ENCODE measurements at regions not wholly inside any gene's neighbourhood (a gene's known extent, or its start where the extent isn't known, plus 50 kb on each side); places are given as distances from the start of the nearest gene placed in this dataset.

- Histone ChIP-seq H3K9ac (ENCODE audit: low read depth, low read length, poor library complexity, severe bottlenecking) (no peak overlapping the region), H3K4me3 (ENCODE audit: low read length, poor library complexity, severe bottlenecking) (no peak overlapping the region), H3K79me2 (ENCODE audit: insufficient read depth, low read length) (no peaks in the 10 kb centered on the region), H3K36me3 (ENCODE audit: insufficient read depth, low read length) (no peaks in the 10 kb centered on the region), H3K27me3 (ENCODE audit: insufficient read depth, low read length, poor library complexity, severe bottlenecking) (no peaks in the 10 kb centered on the region), H3K9me3 (ENCODE audit: insufficient read depth, low read depth, low read length) (no peaks in the 10 kb centered on the region), H2AFZ (ENCODE audit: low read length) (no peak overlapping the region; the same call in 1 of the 2 replicates), H3F3A (ENCODE audit: low read depth) (no peaks in the 10 kb centered on the region), H3K4me2 (ENCODE audit: low read depth, low read length, poor library complexity, severe bottlenecking) (no peak overlapping the region), H3K4me1 (ENCODE audit: insufficient read depth, low read length, poor library complexity, severe bottlenecking) (peaks cover 6% of the 10 kb centered on the region), H4K20me1 (ENCODE audit: insufficient read depth, low read length, poor library complexity, severe bottlenecking) (no peaks in the 10 kb centered on the region), H3K9me2 (replicated peaks; ENCODE audit: low read depth, low read length) (no peaks in the 10 kb centered on the region)
- TF ChIP-seq, protein P1, sequence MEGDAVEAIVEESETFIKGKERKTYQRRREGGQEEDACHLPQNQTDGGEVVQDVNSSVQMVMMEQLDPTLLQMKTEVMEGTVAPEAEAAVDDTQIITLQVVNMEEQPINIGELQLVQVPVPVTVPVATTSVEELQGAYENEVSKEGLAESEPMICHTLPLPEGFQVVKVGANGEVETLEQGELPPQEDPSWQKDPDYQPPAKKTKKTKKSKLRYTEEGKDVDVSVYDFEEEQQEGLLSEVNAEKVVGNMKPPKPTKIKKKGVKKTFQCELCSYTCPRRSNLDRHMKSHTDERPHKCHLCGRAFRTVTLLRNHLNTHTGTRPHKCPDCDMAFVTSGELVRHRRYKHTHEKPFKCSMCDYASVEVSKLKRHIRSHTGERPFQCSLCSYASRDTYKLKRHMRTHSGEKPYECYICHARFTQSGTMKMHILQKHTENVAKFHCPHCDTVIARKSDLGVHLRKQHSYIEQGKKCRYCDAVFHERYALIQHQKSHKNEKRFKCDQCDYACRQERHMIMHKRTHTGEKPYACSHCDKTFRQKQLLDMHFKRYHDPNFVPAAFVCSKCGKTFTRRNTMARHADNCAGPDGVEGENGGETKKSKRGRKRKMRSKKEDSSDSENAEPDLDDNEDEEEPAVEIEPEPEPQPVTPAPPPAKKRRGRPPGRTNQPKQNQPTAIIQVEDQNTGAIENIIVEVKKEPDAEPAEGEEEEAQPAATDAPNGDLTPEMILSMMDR (conservative IDR thresholded peaks at IDR 0.05; ENCODE audit: low read length): peak; percentile 54
- no peak for TF ChIP-seq EZH2phosphoT487 (IDR thresholded peaks at IDR 0.05; ENCODE audit: borderline replicate concordance)
Measured at GRCh38 chrX:104343428-104344129, 88.8 kb upstream of the ESX1 start.

- Histone ChIP-seq H3K4me2 (ENCODE audit: low read depth, low read length, poor library complexity, severe bottlenecking) (no peak overlapping the region), H2AFZ (ENCODE audit: low read length) (no peak overlapping the region), H3K36me3 (ENCODE audit: insufficient read depth, low read length) (no peaks in the 10 kb centered on the region), H3F3A (ENCODE audit: low read depth) (no peaks in the 10 kb centered on the region), H4K20me1 (ENCODE audit: insufficient read depth, low read length, poor library complexity, severe bottlenecking) (no peaks in the 10 kb centered on the region), H3K27me3 (ENCODE audit: insufficient read depth, low read length, poor library complexity, severe bottlenecking) (no peaks in the 10 kb centered on the region), H3K9ac (ENCODE audit: low read depth, low read length, poor library complexity, severe bottlenecking) (no peak overlapping the region), H3K9me3 (ENCODE audit: insufficient read depth, low read depth, low read length) (no peaks in the 10 kb centered on the region), H3K79me2 (ENCODE audit: insufficient read depth, low read length) (no peaks in the 10 kb centered on the region), H3K9me2 (replicated peaks; ENCODE audit: low read depth, low read length) (no peaks in the 10 kb centered on the region), H3K4me1 (ENCODE audit: insufficient read depth, low read length, poor library complexity, severe bottlenecking) (no peaks in the 10 kb centered on the region), H3K4me3 (ENCODE audit: low read length, poor library complexity, severe bottlenecking) (no peak overlapping the region)
- TF ChIP-seq, protein P1 (conservative IDR thresholded peaks at IDR 0.05; ENCODE audit: low read length): no peak
- TF ChIP-seq EZH2phosphoT487 (IDR thresholded peaks at IDR 0.05; ENCODE audit: borderline replicate concordance): no peak
Measured at GRCh38 chrX:104342065-104342464, 87.3 kb upstream of the ESX1 start.

- Histone ChIP-seq H3K4me3 (ENCODE audit: low read length, poor library complexity, severe bottlenecking) (no peak overlapping the region), H3K4me2 (ENCODE audit: low read depth, low read length, poor library complexity, severe bottlenecking) (no peak overlapping the region), H3K9me2 (replicated peaks; ENCODE audit: low read depth, low read length) (no peaks in the 10 kb centered on the region), H3K27me3 (ENCODE audit: insufficient read depth, low read length, poor library complexity, severe bottlenecking) (no peaks in the 10 kb centered on the region), H3K9me3 (ENCODE audit: insufficient read depth, low read depth, low read length) (no peaks in the 10 kb centered on the region), H2AFZ (ENCODE audit: low read length) (no peak overlapping the region), H3K4me1 (ENCODE audit: insufficient read depth, low read length, poor library complexity, severe bottlenecking) (no peaks in the 10 kb centered on the region), H3K79me2 (ENCODE audit: insufficient read depth, low read length) (no peaks in the 10 kb centered on the region), H3F3A (ENCODE audit: low read depth) (no peaks in the 10 kb centered on the region), H3K36me3 (ENCODE audit: insufficient read depth, low read length) (no peaks in the 10 kb centered on the region), H3K9ac (ENCODE audit: low read depth, low read length, poor library complexity, severe bottlenecking) (no peak overlapping the region), H4K20me1 (ENCODE audit: insufficient read depth, low read length, poor library complexity, severe bottlenecking) (no peaks in the 10 kb centered on the region)
- TF ChIP-seq EZH2phosphoT487 (IDR thresholded peaks at IDR 0.05; ENCODE audit: borderline replicate concordance): no peak
- TF ChIP-seq, protein P1 (conservative IDR thresholded peaks at IDR 0.05; ENCODE audit: low read length): no peak
Measured at GRCh38 chrX:104335756-104336155, 81.0 kb upstream of the ESX1 start.
